ENCODE measurements at regions not wholly inside any gene's neighbourhood (a gene's known extent, or its start where the extent isn't known, plus 50 kb on each side); places are given as distances from the start of the nearest gene placed in this dataset.
"Not testable (repeated sequence)": the region's sequence is repeated elsewhere in the genome, so short reads cannot be mapped to it uniquely, and the experiment has no call there.

- no peak for DNase-seq
Measured at GRCh38 chr5:99543841-99544240, 615.0 kb upstream of the CHD1 start.

- DNase-seq: not testable (repeated sequence)
Measured at GRCh38 chr5:99534241-99534640, 605.4 kb upstream of the CHD1 start.

GRCh38 chr5:99521666-99522065, 592.9 kb upstream of the CHD1 start:
- not testable (repeated sequence) for DNase-seq

GRCh38 chr5:99515864-99516490, 587.2 kb upstream of the CHD1 start:
- not testable (repeated sequence) for DNase-seq

- DNase-seq: not testable (repeated sequence)
Measured at GRCh38 chr5:99510237-99510866, 581.5 kb upstream of the CHD1 start.

GRCh38 chr5:99509064-99509463, 580.3 kb upstream of the CHD1 start:
- DNase-seq: not testable (repeated sequence)

GRCh38 chr5:99495456-99495855, 566.6 kb upstream of the CHD1 start:
- DNase-seq: not testable (repeated sequence)

- not testable (repeated sequence) for DNase-seq
Measured at GRCh38 chr5:99478450-99478849, 549.6 kb upstream of the CHD1 start.

GRCh38 chr5:99473328-99473727, 544.5 kb upstream of the CHD1 start:
- DNase-seq: not testable (repeated sequence)

GRCh38 chr5:99471726-99472125, 542.9 kb upstream of the CHD1 start:
- not testable (repeated sequence) for DNase-seq

- not testable (repeated sequence) for DNase-seq
Measured at GRCh38 chr5:99471178-99471577, 542.4 kb upstream of the CHD1 start.

- DNase-seq: not testable (repeated sequence)
Measured at GRCh38 chr5:99470636-99471035, 541.8 kb upstream of the CHD1 start.

GRCh38 chr5:99460701-99461100, 531.9 kb upstream of the CHD1 start:
- DNase-seq: no peak

- no peak for DNase-seq
Measured at GRCh38 chr5:99453196-99453595, 524.4 kb upstream of the CHD1 start.

- DNase-seq: no peak
Measured at GRCh38 chr5:99449786-99450185, 521.0 kb upstream of the CHD1 start.

GRCh38 chr5:99445805-99446204, 517.0 kb upstream of the CHD1 start:
- DNase-seq: no peak

GRCh38 chr5:99441235-99441634, 512.4 kb upstream of the CHD1 start:
- no peak for DNase-seq

GRCh38 chr5:99438619-99439018, 509.8 kb upstream of the CHD1 start:
- no peak for DNase-seq

GRCh38 chr5:99437986-99438385, 509.2 kb upstream of the CHD1 start:
- DNase-seq: no peak

- DNase-seq: not testable (repeated sequence)
Measured at GRCh38 chr5:99423396-99423795, 494.6 kb upstream of the CHD1 start.

GRCh38 chr5:99418640-99419039, 489.8 kb upstream of the CHD1 start:
- DNase-seq: not testable (repeated sequence)

GRCh38 chr5:99410386-99410785, 481.6 kb upstream of the CHD1 start:
- DNase-seq: not testable (repeated sequence)

- DNase-seq: not testable (repeated sequence)
Measured at GRCh38 chr5:99404764-99405302, 476.0 kb upstream of the CHD1 start.

- not testable (repeated sequence) for DNase-seq
Measured at GRCh38 chr5:99400571-99400970, 471.8 kb upstream of the CHD1 start.

Data from SHP77 (cell line).